GM12891 (cell line): ENCODE measurements at regions not wholly inside any gene's neighbourhood (a gene's known extent, or its start where the extent isn't known, plus 50 kb on each side); places are given as distances from the start of the nearest gene placed in this dataset.

ENCODE experiments used
- POLR2A ChIP-seq: IDR thresholded peaks from 2 replicates; pipeline ENCODE4 v1.6.1; 2011; ENCODE audit warnings: low read depth, low read length, control low read depth
- POLR2AphosphoS5 ChIP-seq: IDR thresholded peaks from 2 replicates; pipeline ENCODE4 v1.6.1; 2011; ENCODE audit warnings: low read depth, low read length, control low read depth
- SPI1 ChIP-seq: IDR thresholded peaks from 2 replicates; pipeline ENCODE4 v1.6.1; 2011; ENCODE audit warnings: low read depth, low read length, control low read depth
- TAF1 ChIP-seq: IDR thresholded peaks from 2 replicates; pipeline ENCODE4 v1.6.1; 2011; ENCODE audit warnings: low read depth, low read length, control low read depth

- TF ChIP-seq POLR2A (no peak), TAF1 (no peak), POLR2AphosphoS5 (no peak), SPI1 (no peak)
Observed at GRCh38 chr11:121907379-121907778, 208.6 kb downstream of the BLID start.
